Anterior cingulate cortex (tissue), 58 donors: ENCODE measurements at regions not wholly inside any gene's neighbourhood (a gene's known extent, or its start where the extent isn't known, plus 50 kb on each side); places are given as distances from the start of the nearest gene placed in this dataset.
"Not testable (repeated sequence)": the region's sequence is repeated elsewhere in the genome, so short reads cannot be mapped to it uniquely, and the experiment has no call there.

Source experiments
- DNase-seq, 58 donors: peaks; one replicate each; lab custom pipeline; 2025; lab: John Stamatoyannopoulos, UW

DNA sequence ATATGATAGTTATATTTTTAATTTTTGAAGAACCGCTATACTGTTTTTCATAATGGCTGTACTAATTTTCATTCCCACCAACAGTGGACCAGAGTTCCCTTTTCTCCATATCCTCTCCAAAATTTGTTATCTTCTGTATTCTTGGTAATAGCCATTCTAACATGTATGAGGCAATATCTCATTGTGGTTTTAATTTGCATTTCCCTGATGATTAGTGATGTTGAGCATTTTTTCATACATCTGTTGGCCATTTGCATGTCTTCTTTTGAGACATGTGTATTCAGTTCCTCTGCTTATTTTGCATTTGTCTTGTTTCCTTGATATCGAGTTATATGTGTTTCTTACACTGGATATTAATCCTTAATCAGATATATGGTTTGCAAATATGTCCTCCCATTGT is 770.8 kb upstream of the MBL2 start:
- no peak for DNase-seq

DNA sequence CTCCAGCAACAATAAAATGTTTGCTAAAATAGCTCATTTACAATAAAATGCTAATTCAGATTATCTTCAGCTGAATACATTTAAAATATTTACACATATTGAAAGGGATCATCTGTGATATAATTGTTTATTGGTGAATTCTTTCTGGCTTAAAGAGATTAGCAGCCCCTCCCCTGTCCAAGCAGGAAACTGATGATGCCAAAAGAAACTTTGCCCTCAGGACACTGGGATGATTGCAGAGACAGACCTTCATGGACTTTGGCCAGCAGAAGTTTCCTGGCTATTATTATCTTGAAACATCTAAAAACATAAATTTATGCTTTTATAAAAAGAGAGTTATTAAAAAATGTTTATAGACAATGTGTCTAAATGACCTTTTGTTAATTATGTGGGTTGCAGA is 764.9 kb upstream of the MBL2 start:
- no peak for DNase-seq

DNA sequence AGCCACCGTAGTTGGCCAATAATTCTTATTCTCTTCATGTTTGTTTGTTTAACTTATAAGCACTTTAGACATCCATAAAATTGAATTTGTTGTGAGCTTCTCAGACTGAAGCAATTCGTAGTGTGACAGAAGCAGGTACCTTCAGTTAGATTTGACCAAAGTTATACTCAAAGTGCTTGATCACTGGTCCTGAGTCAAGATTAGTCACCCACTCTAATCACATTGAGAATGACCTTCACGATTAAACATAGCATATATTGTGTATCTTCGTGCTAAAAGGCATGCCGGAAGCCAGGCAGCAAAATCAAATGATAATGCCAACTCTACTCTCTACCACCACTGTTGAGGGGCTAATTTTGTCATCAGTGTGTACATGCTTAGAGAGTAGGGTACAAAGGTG is 763.7 kb upstream of the MBL2 start:
- DNase-seq = no peak

DNA sequence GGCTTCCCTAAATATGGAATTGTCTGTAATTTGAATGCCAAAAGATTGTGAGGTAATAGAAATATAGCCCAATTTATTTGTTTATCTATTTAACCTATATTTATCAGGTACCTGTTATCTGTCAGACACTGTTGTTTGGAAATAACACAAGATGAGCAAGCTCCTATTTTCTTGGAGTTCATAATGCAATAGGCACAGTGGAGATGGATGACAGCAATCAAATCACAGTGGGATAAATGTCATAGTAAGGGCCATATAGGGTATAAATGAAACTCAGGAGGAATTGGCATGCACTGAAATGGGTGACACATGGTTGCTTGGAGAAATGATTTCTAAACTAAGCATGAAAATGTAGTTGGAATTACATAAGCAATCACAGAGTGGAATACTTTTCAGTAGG is 761.8 kb upstream of the MBL2 start:
- no peak for DNase-seq

DNA sequence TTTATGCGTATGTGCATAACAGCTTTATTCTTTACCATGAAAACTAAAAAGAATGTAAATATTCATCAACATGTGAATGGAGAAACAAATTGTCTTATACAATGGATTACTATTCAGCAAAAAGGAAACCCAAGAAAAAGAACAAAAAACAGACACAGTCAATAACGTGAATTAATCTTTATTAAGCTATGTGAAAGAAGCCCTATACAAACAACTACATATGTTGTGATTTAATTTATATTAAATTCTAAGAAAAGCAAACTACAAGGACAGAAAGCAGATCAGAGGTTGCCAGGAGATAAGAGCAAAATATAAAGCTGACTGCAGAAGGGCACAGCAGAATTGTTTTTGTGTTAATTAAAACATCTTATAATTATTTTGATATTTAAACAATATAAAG is 756.4 kb upstream of the MBL2 start:
- no peak for DNase-seq

DNA sequence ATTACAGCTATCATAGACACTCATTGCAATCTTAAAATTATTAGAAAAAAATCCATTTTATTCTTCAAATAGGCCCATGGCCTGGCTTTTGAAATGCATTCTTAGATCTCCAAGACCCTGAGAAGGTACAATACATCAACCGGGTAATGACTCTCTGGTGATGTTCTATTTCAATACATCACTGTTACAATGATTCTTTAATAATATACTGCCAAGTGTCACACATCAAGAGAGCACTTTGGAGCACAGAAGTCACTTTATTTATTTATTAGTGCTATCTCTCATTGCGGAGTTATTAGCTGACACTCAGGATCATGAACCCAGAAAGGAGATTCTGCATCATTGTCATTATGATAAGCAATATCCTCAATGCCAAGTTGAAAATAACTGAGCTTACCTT is 748.5 kb upstream of the MBL2 start:
- DNase-seq = no peak

DNA sequence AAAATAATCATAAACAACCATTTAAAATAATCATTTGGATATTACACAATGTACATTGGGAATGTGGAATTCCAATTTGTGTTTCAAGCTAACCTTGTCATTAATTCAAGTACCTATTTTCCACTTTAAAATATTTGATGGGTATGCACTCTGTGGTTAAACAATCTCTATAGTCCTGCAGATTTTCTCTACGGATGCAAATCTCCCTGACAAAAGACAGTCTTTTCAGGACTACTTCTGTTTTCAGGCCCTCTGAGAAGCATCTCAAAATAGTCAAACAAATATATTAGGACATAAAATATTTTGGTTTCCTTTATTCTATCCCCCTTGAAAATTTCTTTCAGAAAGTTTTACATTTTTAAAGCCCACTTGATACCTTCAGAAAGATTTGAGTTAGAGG is 735.6 kb upstream of the MBL2 start:
- DNase-seq = no peak

DNA sequence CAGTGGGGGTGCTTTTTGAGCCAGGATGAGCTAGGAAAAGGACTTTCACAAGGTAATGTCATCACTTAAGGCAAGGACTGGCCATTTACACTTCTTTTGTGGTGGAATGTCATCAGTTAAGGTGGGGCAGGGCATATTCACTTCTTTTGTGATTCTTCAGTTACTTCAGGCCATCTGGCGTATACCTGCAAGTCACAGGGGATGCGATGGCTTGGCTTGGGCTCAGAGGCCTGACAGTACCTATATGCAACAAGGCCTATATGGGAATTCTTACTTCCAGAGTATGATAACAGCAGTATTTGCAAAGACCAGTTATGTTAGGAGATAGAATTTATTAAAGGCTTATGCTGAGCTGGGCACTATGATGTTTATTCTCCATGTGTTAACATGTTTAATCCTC is 731.9 kb upstream of the MBL2 start:
- not testable (repeated sequence) for DNase-seq

DNA sequence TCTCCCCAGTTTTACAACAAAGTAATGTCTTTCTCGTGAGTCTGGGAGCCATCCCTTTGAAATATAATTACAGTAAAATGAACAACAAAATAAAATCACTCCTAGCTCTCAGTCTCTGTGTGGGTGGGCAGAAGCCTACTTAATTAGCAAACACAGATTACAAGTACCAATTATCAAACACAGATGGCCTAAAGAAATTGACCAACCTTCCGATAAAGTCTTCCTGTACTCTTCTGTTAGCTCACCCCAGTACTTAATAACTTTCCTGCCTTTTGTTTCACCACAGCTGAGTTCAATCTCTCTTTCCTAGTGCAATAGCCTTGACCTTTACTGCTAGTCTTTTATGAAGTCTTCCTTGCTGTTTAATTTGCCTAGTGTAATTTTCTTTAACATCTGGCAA is 719.2 kb upstream of the MBL2 start:
- no peak for DNase-seq

DNA sequence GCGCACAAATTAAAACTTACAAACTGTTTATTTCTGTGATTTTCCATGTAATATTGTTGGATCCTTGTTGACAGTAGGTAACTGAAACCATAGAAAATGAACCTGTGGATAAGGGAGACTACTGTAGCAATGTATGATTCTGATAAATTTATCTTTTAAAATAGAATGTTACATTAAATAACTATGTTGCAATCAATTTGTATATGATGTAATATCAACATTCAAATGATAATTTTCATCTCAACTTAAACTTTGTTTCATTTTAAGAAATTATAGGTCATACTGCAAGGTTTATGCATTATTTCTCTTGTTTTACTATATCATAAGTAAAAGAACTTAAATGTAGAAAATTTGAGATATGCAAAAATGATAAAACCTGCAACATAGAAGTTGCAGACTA is 718.0 kb upstream of the MBL2 start:
- no peak for DNase-seq

DNA sequence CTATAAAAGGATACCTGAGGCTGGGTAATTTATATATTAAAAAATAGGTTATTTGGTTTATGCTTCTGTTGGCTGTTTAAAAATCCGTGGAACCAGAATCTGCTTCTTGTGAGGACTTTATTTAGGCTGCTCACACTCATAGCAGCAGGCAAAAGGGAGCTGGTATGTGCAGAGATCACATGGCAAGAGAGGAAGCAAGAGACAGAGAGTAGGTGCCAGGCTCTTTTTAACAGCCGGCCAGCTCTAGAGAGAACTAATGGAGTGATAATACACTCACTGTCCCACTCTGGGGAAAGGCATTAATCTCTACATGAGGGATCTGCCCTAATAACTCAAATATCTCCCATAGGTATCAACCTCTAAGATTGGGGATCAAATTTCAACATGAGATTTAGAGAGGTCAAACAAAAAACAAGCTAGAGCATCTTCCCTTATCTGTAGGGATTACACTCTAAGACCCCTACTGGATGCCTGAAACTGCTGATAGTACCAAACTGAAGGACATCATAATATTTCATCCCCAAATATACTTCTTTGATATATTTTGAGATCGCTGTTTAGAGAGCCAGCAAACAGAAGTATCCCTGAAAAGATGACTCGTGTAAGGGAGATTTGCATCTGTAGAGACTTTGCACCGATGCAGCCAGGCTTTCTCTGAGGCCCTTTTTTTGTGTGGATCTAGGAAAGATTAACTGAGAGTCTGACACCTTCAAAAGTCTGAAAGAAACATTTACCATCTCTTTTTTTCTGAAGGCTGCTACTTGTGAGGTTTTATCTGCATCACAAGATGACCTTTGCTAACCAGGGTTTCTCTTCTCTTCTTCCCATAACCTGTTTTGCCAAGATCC is 717.0 kb upstream of the MBL2 start:
- DNase-seq = no peak

DNA sequence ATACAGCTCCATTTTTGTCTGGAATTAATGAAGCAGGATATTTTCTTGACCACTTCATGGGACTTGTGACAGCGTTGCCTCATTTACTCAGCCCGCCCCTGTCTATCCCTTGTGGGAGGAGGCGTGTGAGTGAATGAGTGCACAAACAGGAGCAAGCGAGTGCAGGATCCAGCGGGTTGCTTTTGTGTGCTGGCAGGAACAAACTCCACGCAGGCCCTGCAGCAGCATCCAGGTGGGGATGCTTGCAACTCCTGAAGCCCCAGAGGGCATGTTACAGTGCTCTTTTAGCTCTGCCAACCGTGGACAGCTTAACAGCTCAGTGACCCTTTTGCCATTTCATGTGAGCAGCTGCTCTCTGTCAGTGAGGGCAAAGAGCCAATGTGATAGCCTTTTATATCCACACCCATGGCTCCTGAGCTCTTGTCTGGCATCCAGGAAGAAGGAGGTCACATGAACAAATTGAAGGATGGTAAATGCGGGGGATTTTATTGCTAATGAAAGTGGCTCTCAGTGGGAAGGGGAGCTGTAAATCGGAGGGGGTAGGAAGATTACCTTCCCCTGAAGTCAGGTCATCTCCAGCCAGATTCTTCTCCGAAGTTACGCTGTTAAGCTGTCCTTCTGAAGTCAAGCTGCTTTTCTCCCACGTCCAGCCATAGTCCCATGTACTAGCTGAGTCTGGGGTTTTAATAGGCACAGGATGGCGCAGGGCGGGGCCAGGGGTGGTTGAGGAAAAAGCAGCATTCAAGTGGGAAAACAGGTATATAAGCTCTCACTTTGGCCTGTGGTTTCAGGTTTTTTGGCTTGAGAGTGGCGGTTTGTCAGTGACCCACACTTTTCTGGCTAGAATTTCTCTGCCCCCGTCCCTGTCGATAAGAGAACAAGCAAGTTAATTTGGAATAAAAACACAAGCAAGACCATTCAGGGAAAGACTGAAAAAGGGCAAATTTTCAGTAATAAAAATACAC is 714.7 kb upstream of the MBL2 start:
- DNase-seq = no peak

DNA sequence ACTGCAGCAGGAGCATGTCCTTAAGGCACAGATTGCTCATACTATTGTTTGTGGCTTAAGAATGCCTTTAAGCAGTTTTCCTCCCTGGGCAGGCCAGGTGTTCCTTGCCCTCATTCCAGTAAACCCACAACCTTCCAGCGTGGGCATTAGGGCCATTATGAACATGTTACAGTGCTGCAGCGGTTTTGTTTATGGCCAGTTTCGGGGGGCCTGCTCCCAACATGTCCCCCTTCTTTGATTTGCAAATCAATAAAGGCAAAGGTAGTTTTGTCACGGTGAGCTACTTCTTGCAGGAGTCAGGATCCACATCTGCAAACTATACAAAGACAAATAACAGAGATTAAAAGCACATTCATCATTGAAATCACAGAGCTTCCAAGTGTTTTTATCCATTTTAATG is 712.8 kb upstream of the MBL2 start:
- not testable (repeated sequence) for DNase-seq

DNA sequence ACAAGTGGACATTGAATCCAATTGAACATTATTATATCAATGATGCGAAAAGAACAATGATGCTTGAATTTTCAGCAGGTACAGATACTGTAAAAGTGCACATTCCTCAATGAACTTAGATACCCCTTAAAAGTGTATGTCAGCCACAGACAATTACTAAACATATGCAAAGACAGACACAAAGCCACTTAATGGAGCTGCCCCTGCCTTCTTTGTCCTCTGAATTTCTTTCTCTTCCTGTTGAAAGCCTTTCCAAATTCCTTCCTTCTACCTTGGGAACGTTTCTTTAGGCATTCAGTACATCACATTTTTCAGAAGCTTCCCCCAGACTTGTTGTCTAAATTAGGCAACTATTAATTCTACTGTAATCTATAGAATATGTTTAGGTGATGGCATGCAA is 706.8 kb upstream of the MBL2 start:
- DNase-seq = no peak

DNA sequence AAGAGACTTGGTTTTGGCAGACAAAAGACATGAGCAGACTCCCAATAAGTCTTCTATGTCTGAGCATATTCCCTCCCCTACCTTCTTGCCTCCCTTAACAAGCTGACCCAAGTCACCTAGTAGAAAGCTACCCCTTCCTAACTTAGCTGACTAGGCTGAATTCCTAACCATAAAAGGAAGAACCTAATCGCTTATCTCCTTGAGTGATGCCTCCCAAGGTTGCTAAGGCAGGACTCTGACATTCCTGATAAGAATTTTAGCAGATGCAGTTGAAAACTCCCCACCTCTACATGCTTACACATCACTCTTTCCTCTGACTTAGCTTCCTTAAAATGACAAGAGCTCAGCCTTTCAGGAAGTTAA is 704.7 kb upstream of the MBL2 start:
- DNase-seq = no peak

DNA sequence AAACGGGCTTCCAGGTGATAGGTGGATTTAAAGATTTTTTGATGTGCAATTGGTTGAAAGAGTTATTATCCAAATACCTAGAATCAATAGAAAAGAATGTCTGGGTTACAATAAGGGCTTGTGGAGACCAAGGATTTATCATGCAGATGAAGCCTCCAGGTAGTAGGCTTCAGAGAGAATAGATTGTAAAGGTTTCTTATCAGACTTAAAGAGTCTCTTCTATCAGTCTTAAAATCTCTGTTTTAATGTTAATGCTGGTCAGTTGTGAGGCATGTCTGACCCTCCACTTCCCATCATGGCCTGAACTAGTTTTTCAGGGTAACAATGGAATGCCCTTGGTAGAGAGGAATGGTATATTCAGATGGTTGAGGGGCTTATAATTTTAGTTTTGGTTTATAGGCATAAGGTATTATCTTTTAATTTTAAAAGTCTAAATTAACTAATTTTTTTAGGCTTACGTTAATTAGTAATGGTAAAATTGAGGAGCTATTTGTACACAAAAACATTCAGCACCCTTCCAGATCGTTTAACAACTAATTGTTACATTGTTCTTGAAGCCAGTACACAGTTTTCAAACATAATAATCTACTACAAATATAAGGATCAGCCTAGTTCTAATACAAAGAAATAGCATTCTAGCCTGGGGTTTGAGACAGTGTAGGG is 704.2 kb upstream of the MBL2 start:
- no peak for DNase-seq

DNA sequence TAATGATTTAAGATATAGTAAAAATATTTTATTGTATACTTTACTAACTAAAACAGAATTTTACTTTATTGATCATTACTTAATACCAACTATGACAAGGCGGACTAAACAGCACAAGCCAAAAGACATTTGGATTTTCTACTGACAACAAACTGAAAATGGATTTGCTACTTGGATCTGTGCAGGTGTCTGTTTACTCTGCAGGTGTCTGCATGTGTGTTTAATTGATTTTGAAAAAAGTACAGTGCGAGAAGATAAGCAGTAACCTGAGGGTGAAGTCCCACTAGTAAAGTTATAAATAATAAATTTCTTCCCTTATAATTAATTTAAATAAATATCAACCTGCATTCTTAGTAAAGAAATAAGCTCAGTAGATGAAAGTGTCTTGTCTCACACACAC is 696.8 kb upstream of the MBL2 start:
- DNase-seq = no peak

DNA sequence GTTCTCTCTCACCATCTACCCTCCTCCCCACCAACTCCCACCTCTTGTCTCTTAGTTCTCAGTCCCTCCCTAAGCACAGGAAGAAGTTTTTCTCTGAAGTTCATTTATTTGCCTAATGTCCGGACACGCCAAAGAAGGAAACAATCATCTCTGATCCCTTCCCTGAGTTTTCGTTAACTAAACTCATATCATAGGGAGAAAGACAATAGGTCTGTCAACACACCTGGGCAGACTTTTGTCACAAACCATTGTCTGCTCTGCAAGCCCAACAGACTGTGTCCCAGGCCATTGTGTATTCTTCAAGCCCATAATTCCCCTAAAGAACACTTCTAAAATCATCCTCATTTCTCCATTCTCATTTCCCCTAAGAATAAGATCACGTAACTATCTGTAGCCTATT is 691.0 kb upstream of the MBL2 start:
- no peak for DNase-seq

DNA sequence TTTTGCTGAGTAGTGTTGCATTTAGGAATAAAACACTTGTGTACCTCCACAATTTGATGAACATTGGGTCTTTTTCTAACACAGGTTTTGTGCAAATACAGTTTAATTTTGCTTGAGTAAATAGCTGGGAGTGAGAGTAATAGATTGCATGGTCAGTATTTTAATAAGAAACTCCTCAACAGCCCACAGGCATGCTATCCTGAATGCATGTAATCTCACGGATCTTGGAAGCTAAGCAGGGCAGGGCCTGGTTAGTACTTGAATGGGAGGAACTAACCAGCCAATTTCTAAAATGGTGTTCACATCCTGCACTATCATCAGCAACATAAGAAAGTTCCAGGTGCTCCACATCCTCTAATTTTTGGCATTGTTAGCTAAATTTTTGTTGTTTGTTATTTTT is 685.4 kb upstream of the MBL2 start:
- DNase-seq = no peak

DNA sequence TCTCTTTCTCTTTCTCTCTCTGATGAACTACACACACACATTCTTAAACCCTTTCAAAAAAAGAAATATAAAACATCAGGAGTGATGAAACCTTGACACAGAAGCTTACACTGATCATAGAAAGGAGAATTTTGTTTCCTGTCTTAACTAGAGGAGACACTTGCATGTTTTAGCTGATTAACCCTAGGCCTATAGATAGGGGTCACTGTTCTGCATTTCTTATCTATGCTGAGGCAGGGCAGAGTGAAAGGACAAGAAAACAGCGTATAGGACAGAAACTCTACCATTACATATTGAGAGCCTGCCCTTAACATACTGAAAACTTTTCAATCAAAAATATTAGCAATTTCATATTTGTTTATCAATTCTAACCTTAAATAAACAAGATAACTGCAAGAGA is 680.6 kb upstream of the MBL2 start:
- DNase-seq = no peak

DNA sequence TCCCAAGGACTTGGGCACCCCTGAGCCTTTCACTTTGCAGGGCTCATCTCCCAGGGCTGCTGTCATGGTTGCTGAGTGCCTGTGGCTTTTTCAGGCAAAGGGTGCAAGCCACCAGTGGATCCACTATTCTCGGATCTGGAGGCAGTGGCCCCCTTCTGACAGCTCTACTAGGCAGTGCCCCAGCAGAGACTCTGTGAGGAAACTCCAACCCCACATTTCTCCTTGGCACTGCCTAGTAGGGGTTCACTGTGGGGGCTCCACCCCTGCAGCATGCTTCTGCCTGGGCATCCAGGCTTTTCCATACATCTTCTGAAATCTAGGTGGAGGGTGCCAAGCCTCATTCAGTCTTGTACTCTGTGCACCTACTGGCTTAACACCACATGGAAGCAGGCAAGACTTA is 675.0 kb upstream of the MBL2 start:
- DNase-seq = no peak
